DOHH2 (cell line): ENCODE measurements at regions not wholly inside any gene's neighbourhood (a gene's known extent, or its start where the extent isn't known, plus 50 kb on each side); places are given as distances from the start of the nearest gene placed in this dataset.

Experiments
- CTCF ChIP-seq: fragments of 200-600 bp; sonication (generic); IDR thresholded peaks from one replicate; pipeline ENCODE4 v1.5.1; 2014; ENCODE audit warnings: antibody characterized with exemption, mild to moderate bottlenecking, low read depth, low read length; ENCODE audit not compliant: poor library complexity, severe bottlenecking
- EZH2phosphoT487 ChIP-seq: fragments of 200-600 bp; sonication (generic); IDR thresholded peaks from 2 replicates; pipeline ENCODE4 v1.6.1; 2017; ENCODE audit warnings: borderline replicate concordance, mild to moderate bottlenecking, antibody characterized with exemption, low read length, moderate library complexity, mixed read lengths

DNA sequence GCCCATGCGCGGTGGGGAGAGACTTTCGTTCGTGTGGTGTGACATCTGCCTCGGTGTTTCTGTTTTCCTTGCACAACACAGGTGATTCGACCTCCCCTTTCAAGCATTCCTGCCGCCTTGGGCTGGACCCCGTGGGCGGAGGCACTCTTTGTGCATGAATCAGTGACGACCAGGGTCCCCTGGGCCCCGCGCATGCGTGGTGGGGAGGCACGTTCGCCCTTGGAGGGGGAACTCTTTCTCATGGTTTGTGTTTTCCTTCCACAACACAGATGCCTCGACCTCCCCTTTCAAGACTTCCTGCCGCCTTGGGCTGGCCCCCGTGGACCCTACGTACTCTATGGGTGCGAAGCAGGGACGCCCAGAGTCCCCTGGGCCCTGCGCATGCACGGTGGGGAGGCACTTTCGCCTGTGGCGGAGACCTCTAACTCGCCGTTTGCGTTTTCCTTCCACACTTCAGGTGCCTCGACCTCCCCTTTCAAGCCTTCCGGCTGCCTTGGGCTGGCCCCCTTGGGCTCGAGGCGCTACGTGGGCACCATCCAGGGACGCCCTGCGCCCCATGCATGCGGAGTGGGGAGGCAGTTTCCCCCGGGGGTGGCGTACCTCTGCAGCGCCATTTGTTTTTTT lies 340.9 kb downstream of the ALG10 start:
- TF ChIP-seq CTCF: no peak
- TF ChIP-seq EZH2phosphoT487: no peak
